H1 (cell line): ENCODE measurements at regions not wholly inside any gene's neighbourhood (a gene's known extent, or its start where the extent isn't known, plus 50 kb on each side); places are given as distances from the start of the nearest gene placed in this dataset.

Experiments
- KDM4A ChIP-seq: IDR thresholded peaks from one replicate; pipeline ENCODE4 v1.7.1; 2012; ENCODE audit warnings: low read depth, mild to moderate bottlenecking, moderate library complexity, low read length, inconsistent platforms; ENCODE audit not compliant: severe bottlenecking

DNA sequence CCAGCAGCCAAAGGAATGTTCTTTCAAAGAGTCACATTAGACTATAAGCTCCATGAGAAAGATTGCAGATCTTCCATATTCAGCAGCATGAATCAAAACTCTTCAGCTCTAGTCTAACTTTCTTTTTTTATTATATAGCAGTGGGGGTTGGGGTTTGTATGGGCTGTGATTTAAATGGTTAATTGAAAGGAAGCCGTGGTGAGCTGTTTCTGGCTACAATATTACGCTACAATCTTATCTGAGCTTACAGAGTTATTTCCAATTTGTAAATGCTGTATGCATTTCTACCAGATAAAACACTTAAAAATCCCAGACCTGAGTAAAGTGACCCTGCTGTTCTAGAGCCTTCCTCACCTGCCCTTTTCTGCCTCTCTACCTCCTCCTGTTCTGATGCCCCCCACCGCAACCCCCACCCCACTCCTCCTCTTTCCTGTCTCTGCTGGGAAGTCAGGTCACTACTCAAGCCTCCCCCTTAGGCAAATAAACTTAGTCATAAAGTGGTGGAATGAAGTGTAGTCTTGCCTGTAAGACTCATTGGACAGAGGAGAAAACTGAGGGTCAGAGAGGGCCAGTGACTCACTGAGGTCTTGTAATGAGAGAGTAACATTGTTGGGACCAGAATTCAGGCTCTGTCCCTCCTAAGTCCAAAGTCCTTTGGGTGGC lies 1089.5 kb downstream of the BCL11B start (continued):
- TF ChIP-seq KDM4A: no peak
- TF ChIP-seq, all 59 proteins: peak for 0
